A549 (cell line): ENCODE measurements at regions not wholly inside any gene's neighbourhood (a gene's known extent, or its start where the extent isn't known, plus 50 kb on each side); places are given as distances from the start of the nearest gene placed in this dataset.

Experiments
- ATAC-seq, 2 experiments: fragments of 200-7000 bp in 1 of 2; fragments of >200 bp in 1 of 2; cut with Nextera tagmentation in 1 of 2; cut with Tn5 transposase in 1 of 2; 3 replicates each; pipeline versions ENCODE4 v1.8.0 to v1.9.1; 2018 to 2020; ENCODE audit warnings: mild to moderate bottlenecking in 1 of 2, moderate library complexity in 1 of 2
- CTCF ChIA-PET: fragments of 300-600 bp; sonication (Branson Sonifier 250); formaldehyde crosslinking; extraction: SDS; loops from one replicate; lab custom pipeline; 2021; ENCODE audit warnings: antibody characterized with exemption, inconsistent platforms; lab: Yijun Ruan, JAX
- POLR2A ChIA-PET: fragments of 350-600 bp; formaldehyde crosslinking; extraction: SDS; loops from one replicate; lab custom pipeline; 2021; ENCODE audit warnings: antibody characterized with exemption, inconsistent platforms; lab: Yijun Ruan, JAX
- DNase-seq, 2 experiments: peaks; one replicate each; pipeline versions ENCODE4 v3.0.0 to v3.0.0-alpha.2; 2011 to 2016; ENCODE audit warnings: low read depth in 1 of 2, low spot score in 1 of 2
- FAIRE-seq: peaks from 2 replicates; lab custom pipeline; 2011; peaks lifted over from hg19 to GRCh38; lab: Jason Lieb, UNC
- H3K27ac ChIP-seq, 2 experiments: fragments of >200 bp; sonication (Bioruptor Twin); formaldehyde crosslinking; 3 replicates each; pipeline ENCODE4 v1.5.1; 2016 to 2017
- H3K4me1 ChIP-seq: fragments of >200 bp; sonication (Bioruptor Twin); formaldehyde crosslinking; 3 replicates; pipeline ENCODE4 v1.6.1; 2016
- H3K4me2 ChIP-seq: fragments of >200 bp; sonication (Bioruptor Twin); formaldehyde crosslinking; 3 replicates; pipeline ENCODE4 v1.6.1; 2016
- H3K4me3 ChIP-seq: fragments of >200 bp; sonication (Bioruptor Twin); formaldehyde crosslinking; 3 replicates; pipeline ENCODE4 v1.5.1; 2016
- H3K9me3 ChIP-seq: fragments of >200 bp; sonication (Bioruptor Twin); formaldehyde crosslinking; 3 replicates; pipeline ENCODE4 v1.6.1; 2016
- CHD2 ChIP-seq: fragments of 150-350 bp; IDR thresholded peaks from 2 replicates; pipeline ENCODE4 v1.6.1; 2014; ENCODE audit warnings: low read length; ENCODE audit not compliant: partially characterized antibody
- EHMT2 ChIP-seq: fragments of 200-600 bp; sonication (generic); IDR thresholded peaks from 2 replicates; pipeline ENCODE4 v1.6.1; 2016; ENCODE audit warnings: antibody characterized with exemption, low read depth, mild to moderate bottlenecking, moderate library complexity
- EP300 ChIP-seq, 2 experiments: fragments of >200 bp; sonication (Bioruptor Twin); formaldehyde crosslinking; IDR thresholded peaks; 2 replicates in 1 of 2; 3 replicates in 1 of 2; pipeline ENCODE4 v1.6.1; 2016 to 2017
- FOSL2 ChIP-seq, 2 experiments: fragments of 450-650 bp in 1 of 2; fragments of >200 bp in 1 of 2; sonication (Bioruptor Twin) in 1 of 2; formaldehyde crosslinking; IDR thresholded peaks; 2 replicates each; pipeline versions ENCODE4 v1.5.0 to v1.6.1; 2016 to 2020; ENCODE audit warnings: mild to moderate bottlenecking in 1 of 2, moderate library complexity in 1 of 2
- GATA3 ChIP-seq: IDR thresholded peaks from 2 replicates; pipeline ENCODE4 v1.6.1; 2012; ENCODE audit warnings: borderline replicate concordance
- HDAC2 ChIP-seq: fragments of 200-600 bp; sonication (generic); IDR thresholded peaks from 2 replicates; pipeline ENCODE4 v1.6.1; 2016
- HOXA7 ChIP-seq: fragments of 250-450 bp; sonication (Bioruptor Pico); IDR thresholded peaks from 2 replicates; pipeline ENCODE4 v1.5.0; 2020; ENCODE audit warnings: mild to moderate bottlenecking, moderate library complexity
- HOXB13 ChIP-seq: fragments of 250-450 bp; sonication (Bioruptor Pico); IDR thresholded peaks from 2 replicates; pipeline ENCODE4 v1.5.0; 2020; ENCODE audit warnings: low read depth, mild to moderate bottlenecking, moderate library complexity
- HOXB5 ChIP-seq: fragments of 250-450 bp; sonication (Bioruptor Pico); IDR thresholded peaks from 2 replicates; pipeline ENCODE4 v1.5.0; 2020; ENCODE audit warnings: mild to moderate bottlenecking, moderate library complexity
- JUN ChIP-seq, 2 experiments: fragments of >200 bp; sonication (Bioruptor Twin); formaldehyde crosslinking; IDR thresholded peaks; 2 replicates in 1 of 2; 3 replicates in 1 of 2; pipeline ENCODE4 v1.6.1; 2016 to 2017
- MAFK ChIP-seq: fragments of 450-650 bp; IDR thresholded peaks from 2 replicates; pipeline ENCODE4 v1.6.1; 2014; ENCODE audit not compliant: partially characterized antibody
- MAZ ChIP-seq: fragments of 150-350 bp; IDR thresholded peaks from 2 replicates; pipeline ENCODE4 v1.6.1; 2014; ENCODE audit warnings: antibody characterized with exemption, low read depth, low read length, borderline replicate concordance
- NPAS2 ChIP-seq: fragments of 250-450 bp; sonication (Bioruptor Pico); IDR thresholded peaks from 2 replicates; pipeline ENCODE4 v1.8.0; 2022; ENCODE audit warnings: mild to moderate bottlenecking, moderate library complexity, borderline replicate concordance
- RAD21 ChIP-seq, 2 experiments: fragments of >200 bp in 1 of 2; sonication (Bioruptor Twin) in 1 of 2; formaldehyde crosslinking in 1 of 2; IDR thresholded peaks in 1 of 2; conservative IDR thresholded peaks in 1 of 2; 2 replicates in 1 of 2; 3 replicates in 1 of 2; pipeline ENCODE4 v1.6.1; 2012 to 2018; ENCODE audit warnings: inconsistent platforms in 1 of 2
- RFX5 ChIP-seq: fragments of 450-650 bp; IDR thresholded peaks from 2 replicates; pipeline ENCODE4 v1.7.1; 2014; ENCODE audit warnings: antibody characterized with exemption, mild to moderate bottlenecking, moderate library complexity
- RNF2 ChIP-seq: fragments of 200-600 bp; sonication (generic); IDR thresholded peaks from 2 replicates; pipeline ENCODE4 v1.6.1; 2016; ENCODE audit warnings: low read depth, mild to moderate bottlenecking, antibody characterized with exemption, moderate library complexity, borderline replicate concordance
- SREBF2 ChIP-seq: fragments of 450-650 bp; IDR thresholded peaks from 2 replicates; pipeline ENCODE4 v1.6.1; 2014; ENCODE audit warnings: mild to moderate bottlenecking, moderate library complexity
- WGBS: methylation state at CpG from one replicate; pipeline ENCODE4 v1.1.6; 2017; ENCODE audit errors: missing lambda C conversion rate; 5-methylcytosine and 5-hydroxymethylcytosine counted together
- TF ChIP-seq, protein P1 (sequence below): fragments of >200 bp; sonication (Bioruptor Twin); formaldehyde crosslinking; IDR thresholded peaks from 2 replicates; pipeline ENCODE4 v1.6.1; 2016
- TF ChIP-seq, protein P2 (sequence below): fragments of 450-650 bp; IDR thresholded peaks from 2 replicates; pipeline ENCODE4 v1.6.1; 2014; ENCODE audit warnings: antibody characterized with exemption
- TF ChIP-seq, protein P3 (sequence below): fragments of 150-350 bp; IDR thresholded peaks from 2 replicates; pipeline ENCODE4 v1.6.1; 2014; ENCODE audit warnings: low read depth, mild to moderate bottlenecking, low read length

DNA sequence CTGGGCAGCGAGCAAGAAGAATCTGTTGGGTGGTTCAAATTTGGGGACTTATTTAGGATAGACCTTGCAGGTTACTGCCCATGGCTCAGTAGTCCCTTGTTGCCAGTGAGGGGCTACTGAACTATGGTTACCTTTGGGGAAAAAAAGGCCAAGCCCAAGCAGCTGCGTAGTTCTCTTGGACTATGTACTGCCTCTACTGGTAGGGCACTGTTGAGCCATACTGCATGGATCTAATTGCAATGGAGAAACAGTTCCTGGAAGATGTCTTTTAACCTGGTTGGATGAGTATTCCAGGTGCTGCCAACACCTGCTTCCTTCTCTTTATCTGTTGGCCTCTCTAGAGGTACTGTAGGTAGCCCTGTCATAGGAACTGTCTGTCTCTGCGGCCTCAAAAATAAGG lies 671.9 kb upstream of the CBLB start:
- CTCF ChIA-PET = interaction anchor here (0.6 kb wide), 1 partner anchor 868 kb away, joined by 3 read pairs; no protein-coding TSS in a partner anchor
- TF ChIP-seq JUN (IDR thresholded peaks at IDR 0.05) = no peak
- no peak for TF ChIP-seq HDAC2
- TF ChIP-seq EHMT2 = no peak
- no peak for TF ChIP-seq RNF2
- no peak for TF ChIP-seq NPAS2
- TF ChIP-seq, protein P1, sequence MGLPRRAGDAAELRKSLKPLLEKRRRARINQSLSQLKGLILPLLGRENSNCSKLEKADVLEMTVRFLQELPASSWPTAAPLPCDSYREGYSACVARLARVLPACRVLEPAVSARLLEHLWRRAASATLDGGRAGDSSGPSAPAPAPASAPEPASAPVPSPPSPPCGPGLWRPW = no peak
- no peak for TF ChIP-seq SREBF2
- TF ChIP-seq HOXB5 = no peak
- TF ChIP-seq FOSL2 (IDR thresholded peaks at IDR 0.05) = no peak
- TF ChIP-seq FOSL2 (CRISPR knock-in tag; IDR thresholded peaks at IDR 0.05) = no peak
- TF ChIP-seq, protein P2, sequence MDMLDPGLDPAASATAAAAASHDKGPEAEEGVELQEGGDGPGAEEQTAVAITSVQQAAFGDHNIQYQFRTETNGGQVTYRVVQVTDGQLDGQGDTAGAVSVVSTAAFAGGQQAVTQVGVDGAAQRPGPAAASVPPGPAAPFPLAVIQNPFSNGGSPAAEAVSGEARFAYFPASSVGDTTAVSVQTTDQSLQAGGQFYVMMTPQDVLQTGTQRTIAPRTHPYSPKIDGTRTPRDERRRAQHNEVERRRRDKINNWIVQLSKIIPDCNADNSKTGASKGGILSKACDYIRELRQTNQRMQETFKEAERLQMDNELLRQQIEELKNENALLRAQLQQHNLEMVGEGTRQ = no peak
- TF ChIP-seq HOXA7 (CRISPR knock-in tag) = no peak
- TF ChIP-seq RAD21 (conservative IDR thresholded peaks at IDR 0.05 in 1 of 2, IDR thresholded peaks at IDR 0.05 in 1 of 2) = no peak
- no peak for TF ChIP-seq EP300 (IDR thresholded peaks at IDR 0.05)
- TF ChIP-seq, protein P3, sequence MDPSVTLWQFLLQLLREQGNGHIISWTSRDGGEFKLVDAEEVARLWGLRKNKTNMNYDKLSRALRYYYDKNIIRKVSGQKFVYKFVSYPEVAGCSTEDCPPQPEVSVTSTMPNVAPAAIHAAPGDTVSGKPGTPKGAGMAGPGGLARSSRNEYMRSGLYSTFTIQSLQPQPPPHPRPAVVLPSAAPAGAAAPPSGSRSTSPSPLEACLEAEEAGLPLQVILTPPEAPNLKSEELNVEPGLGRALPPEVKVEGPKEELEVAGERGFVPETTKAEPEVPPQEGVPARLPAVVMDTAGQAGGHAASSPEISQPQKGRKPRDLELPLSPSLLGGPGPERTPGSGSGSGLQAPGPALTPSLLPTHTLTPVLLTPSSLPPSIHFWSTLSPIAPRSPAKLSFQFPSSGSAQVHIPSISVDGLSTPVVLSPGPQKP = no peak
- TF ChIP-seq GATA3 = no peak
- TF ChIP-seq, all 56 proteins: peak for 0
- ATAC-seq = no peak
- Histone ChIP-seq H3K4me1 (peaks cover 7% of the 10 kb centered on the region; the same call in 2 of the 3 replicates), H3K4me3 (no peak overlapping the region), H3K9me3 (peaks cover 5% of the 10 kb centered on the region; the same call in 2 of the 3 replicates), H3K27ac (no peak overlapping the region), H3K4me2 (no peak overlapping the region)
- DNase-seq = no peak
- WGBS = 79% methylated on average over 3 of the region's 3 CpGs
- FAIRE-seq = no peak
- POLR2A ChIA-PET = no interaction called here

DNA sequence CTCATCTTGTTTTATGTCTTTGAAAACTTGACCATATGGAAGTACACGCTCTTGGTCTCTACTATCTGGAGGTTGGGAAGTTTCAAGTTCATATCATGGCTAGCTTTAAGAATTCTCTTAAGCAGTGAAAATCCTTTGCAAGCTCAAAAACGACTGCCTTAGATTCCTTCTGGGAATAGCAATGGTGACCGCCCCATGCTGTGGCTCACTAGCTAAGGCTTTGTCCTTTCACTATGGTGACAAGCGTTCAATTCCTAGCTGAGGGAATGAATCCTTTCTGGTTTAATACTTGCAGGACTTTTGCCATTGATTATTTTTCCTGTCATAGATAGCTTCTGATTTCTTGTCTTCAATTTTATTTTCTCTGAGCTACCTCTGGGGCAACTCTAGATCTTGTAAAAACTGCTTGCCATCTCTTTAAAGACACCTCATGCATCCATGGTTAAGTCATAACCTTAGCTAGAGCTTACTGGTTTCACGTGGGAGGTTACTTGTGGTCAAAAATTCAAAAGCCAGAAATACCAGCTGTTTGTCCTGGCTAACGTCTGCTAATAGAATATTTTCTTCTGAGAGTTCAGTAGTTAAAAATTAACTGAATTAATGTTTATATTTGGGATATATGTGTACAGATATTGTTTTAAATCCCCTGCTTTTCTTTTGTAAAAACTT lies 673.4 kb upstream of the CBLB start:
- H3K4me2 ChIP-seq = peak overlapping the region; percentile 36
- H3K4me3 ChIP-seq = no peak overlapping the region
- TF ChIP-seq MAFK (no peak), HOXB13 (no peak), FOSL2 (IDR thresholded peaks at IDR 0.05) (no peak), FOSL2 (CRISPR knock-in tag; IDR thresholded peaks at IDR 0.05) (no peak), EHMT2 (no peak), CHD2 (no peak), MAZ (no peak), RFX5 (no peak)
- TF ChIP-seq, all 56 proteins: peak for 0
- no peak overlapping the region for H3K27ac ChIP-seq
- POLR2A ChIA-PET = no interaction called here
- 47% methylated on average over 6 of the region's 6 CpGs for WGBS
- DNase-seq (no peak), FAIRE-seq (no peak), ATAC-seq (no peak)
- peaks cover 7% of the 10 kb centered on the region; the same call in 2 of the 3 replicates for H3K4me1 ChIP-seq
- CTCF ChIA-PET = no interaction called here
- peaks cover 2% of the 10 kb centered on the region; the same call in 1 of the 3 replicates for H3K9me3 ChIP-seq
